ENCODE measurements at regions not wholly inside any gene's neighbourhood (a gene's known extent, or its start where the extent isn't known, plus 50 kb on each side); places are given as distances from the start of the nearest gene placed in this dataset.

GRCh38 chr2:186105016-186105724 is 366.6 kb downstream of the FSIP2 start:
- no peak for DNase-seq (ENCODE audit: low spot score)
- no peak for TF ChIP-seq CTCF (IDR thresholded peaks at IDR 0.05; ENCODE audit: extremely low read depth, insufficient read depth, missing control alignments)
- in situ Hi-C loops (cut with MboI; ENCODE audit: low pct_unique_long_range_greater_than_20kb, low sequenced_read_pairs, unreplicated experiment): no loop called here

DNA sequence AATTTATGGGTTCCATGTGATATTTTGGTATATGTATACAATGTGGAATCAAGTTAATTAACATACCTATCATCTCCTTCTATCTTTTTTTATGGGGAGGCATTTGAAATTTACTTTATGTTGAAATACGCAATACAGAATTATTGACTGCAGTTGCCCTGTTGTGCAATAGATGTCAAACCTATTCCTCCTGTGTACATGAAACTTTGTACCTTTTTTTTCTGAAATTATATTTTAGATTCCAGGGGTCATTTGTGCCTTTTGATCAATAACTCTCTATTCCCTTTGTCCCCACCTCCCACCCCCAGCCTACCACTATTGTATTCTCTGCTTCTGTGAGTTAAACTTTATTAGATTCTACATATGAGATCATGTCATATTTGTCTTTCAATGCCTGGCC is 369.9 kb downstream of the FSIP2 start:
- DNase-seq (ENCODE audit: low spot score): no peak
- in situ Hi-C loops (cut with MboI; ENCODE audit: low pct_unique_long_range_greater_than_20kb, low sequenced_read_pairs, unreplicated experiment): no loop called here
- no peak for TF ChIP-seq CTCF (IDR thresholded peaks at IDR 0.05; ENCODE audit: extremely low read depth, insufficient read depth, missing control alignments)

- in situ Hi-C loops (cut with MboI; ENCODE audit: low pct_unique_long_range_greater_than_20kb, low sequenced_read_pairs, unreplicated experiment): no loop called here
- no peak for DNase-seq (ENCODE audit: low spot score)
- TF ChIP-seq CTCF (IDR thresholded peaks at IDR 0.05; ENCODE audit: extremely low read depth, insufficient read depth, missing control alignments): no peak
Measured at GRCh38 chr2:186113284-186113683, 372.8 kb upstream of the ZC3H15 start.

DNA sequence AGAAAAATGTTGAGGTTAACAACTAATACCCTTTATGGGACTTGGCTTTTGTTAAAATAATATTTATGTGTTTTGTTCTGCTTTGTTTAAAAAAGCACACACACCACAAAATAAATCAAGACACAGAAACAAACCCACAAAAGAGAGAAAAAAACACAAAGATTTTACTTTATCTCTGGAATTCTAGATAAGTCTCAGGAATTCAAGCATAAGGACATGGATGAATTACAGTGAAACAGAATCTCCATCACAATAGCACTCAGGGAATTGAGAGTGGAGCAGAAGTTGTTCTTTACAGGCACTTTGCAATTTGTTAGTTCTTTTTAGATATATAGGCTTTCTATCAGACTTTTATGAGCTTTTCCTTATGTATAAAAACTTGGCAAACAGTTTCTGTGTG is 360.9 kb upstream of the ZC3H15 start:
- TF ChIP-seq CTCF (IDR thresholded peaks at IDR 0.05; ENCODE audit: extremely low read depth, insufficient read depth, missing control alignments): no peak
- no peak for DNase-seq (ENCODE audit: low spot score)
- in situ Hi-C loops (cut with MboI; ENCODE audit: low pct_unique_long_range_greater_than_20kb, low sequenced_read_pairs, unreplicated experiment): no loop called here

DNA sequence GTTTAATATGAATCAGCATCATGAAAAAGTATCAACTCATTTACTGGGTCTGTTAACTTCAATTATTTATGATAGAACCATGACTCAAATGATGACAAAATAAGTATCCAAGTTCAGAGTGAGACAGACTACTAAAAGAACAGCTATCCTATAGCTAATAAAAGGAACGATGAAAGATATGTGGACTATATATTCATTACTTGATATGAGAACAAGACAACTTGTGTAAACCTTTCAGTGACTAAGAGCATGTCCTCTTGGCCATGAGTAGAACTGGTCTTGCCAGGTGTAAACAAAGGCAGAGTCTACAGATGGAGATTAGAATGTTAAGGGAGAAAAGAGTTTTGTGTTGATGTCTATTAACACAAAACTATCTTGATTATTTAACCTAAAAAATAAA is 360.4 kb upstream of the ZC3H15 start:
- no peak for TF ChIP-seq CTCF (IDR thresholded peaks at IDR 0.05; ENCODE audit: extremely low read depth, insufficient read depth, missing control alignments)
- in situ Hi-C loops (cut with MboI; ENCODE audit: low pct_unique_long_range_greater_than_20kb, low sequenced_read_pairs, unreplicated experiment): no loop called here
- no peak for DNase-seq (ENCODE audit: low spot score)

DNA sequence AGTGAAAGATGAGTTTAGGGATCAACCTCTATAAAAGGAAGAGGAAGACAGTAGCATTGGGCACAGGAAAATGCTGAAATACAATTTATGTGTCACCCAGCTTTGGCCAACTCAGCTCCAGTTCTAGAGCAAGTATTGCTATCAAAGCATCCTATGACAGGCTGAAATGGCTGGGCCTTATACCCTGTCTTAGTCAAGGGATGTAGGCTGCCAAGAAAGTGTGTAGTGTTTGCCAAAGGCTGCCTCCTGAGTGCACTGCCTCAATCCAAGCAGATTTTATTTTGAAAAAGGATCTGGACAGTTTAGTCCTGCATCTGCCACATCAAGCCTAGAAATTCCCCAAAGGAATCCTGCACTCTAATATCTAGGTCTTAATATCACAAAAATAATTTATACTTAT is 359.9 kb upstream of the ZC3H15 start:
- no peak for TF ChIP-seq CTCF (IDR thresholded peaks at IDR 0.05; ENCODE audit: extremely low read depth, insufficient read depth, missing control alignments)
- DNase-seq (ENCODE audit: low spot score): no peak
- in situ Hi-C loops (cut with MboI; ENCODE audit: low pct_unique_long_range_greater_than_20kb, low sequenced_read_pairs, unreplicated experiment): no loop called here
